ENCODE measurements at regions not wholly inside any gene's neighbourhood (a gene's known extent, or its start where the extent isn't known, plus 50 kb on each side); places are given as distances from the start of the nearest gene placed in this dataset.

DNA sequence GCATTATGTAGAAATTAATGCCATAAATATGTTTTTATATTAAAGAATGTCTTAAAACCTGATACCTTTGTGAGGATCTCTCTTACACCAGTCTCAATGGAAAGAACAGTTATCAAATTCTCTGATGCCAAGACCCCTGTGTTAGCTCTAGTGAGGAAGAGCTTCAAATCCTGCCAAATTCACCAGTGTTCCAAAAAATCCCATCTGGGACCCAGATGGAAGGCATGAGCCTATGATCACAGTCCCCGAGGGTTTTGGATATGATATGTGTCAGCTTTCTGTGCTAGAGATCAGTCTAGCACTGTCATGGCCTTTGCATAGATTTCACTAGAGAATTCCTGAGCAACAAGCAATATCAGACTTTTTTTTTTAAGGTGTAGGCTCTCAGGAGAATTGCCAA lies 412.1 kb downstream of the UBE2NL start:
- TF ChIP-seq CREB1 (IDR thresholded peaks at IDR 0.05; ENCODE audit: low read depth) (no peak), RAD21 (IDR thresholded peaks at IDR 0.05; ENCODE audit: low read depth) (no peak), EP300 (IDR thresholded peaks at IDR 0.05; ENCODE audit: borderline replicate concordance) (no peak), USF1 (IDR thresholded peaks at IDR 0.05) (no peak), YY1 (IDR thresholded peaks at IDR 0.05; ENCODE audit: low read depth) (no peak), EGR1 (IDR thresholded peaks at IDR 0.05) (no peak), TCF12 (IDR thresholded peaks at IDR 0.05; ENCODE audit: low read depth) (no peak), ZBTB7A (IDR thresholded peaks at IDR 0.05; ENCODE audit: low read depth) (no peak), CEBPB (IDR thresholded peaks at IDR 0.05) (no peak), NFIC (IDR thresholded peaks at IDR 0.05) (no peak), TAF1 (IDR thresholded peaks at IDR 0.05; ENCODE audit: low read depth) (no peak), REST (IDR thresholded peaks at IDR 0.05; ENCODE audit: low read depth) (no peak), FOXM1 (IDR thresholded peaks at IDR 0.05; ENCODE audit: borderline replicate concordance, low read depth) (no peak), TEAD4 (IDR thresholded peaks at IDR 0.05) (no peak)

All from Ishikawa (cell line).